MM.1S (cell line): ENCODE measurements at regions not wholly inside any gene's neighbourhood (a gene's known extent, or its start where the extent isn't known, plus 50 kb on each side); places are given as distances from the start of the nearest gene placed in this dataset.

Experiments used
- DNase-seq: peaks from one replicate; pipeline ENCODE4 v3.0.0-alpha.2; 2015
- H2AFZ ChIP-seq: fragments of 300-600 bp; sonication (generic); 2 replicates; pipeline ENCODE4 v1.6.0; 2016; ENCODE audit warnings: antibody characterized with exemption, low read length
- H3F3A ChIP-seq: fragments of 300-600 bp; sonication (generic); 2 replicates; pipeline ENCODE4 v1.6.1; 2016; ENCODE audit warnings: mild to moderate bottlenecking, antibody characterized with exemption, low read length, moderate library complexity, mixed read lengths; ENCODE audit not compliant: insufficient read depth
- H3K27ac ChIP-seq: fragments of 300-600 bp; sonication (generic); 2 replicates; pipeline ENCODE4 v1.5.1; 2016; ENCODE audit warnings: mild to moderate bottlenecking, low read length
- H3K27me3 ChIP-seq: fragments of 300-600 bp; sonication (generic); replicated peaks from 2 replicates; pipeline ENCODE4 v1.6.0; 2016; ENCODE audit warnings: low read length; ENCODE audit not compliant: insufficient read depth
- H3K36me3 ChIP-seq: fragments of 300-600 bp; sonication (generic); replicated peaks from 2 replicates; pipeline ENCODE4 v1.6.1; 2016; ENCODE audit warnings: mild to moderate bottlenecking, low read length, mixed read lengths; ENCODE audit not compliant: insufficient read depth
- H3K4me1 ChIP-seq: fragments of 300-600 bp; sonication (generic); 2 replicates; pipeline ENCODE4 v1.6.1; 2016; ENCODE audit warnings: low read length, mixed read lengths
- H3K4me2 ChIP-seq: fragments of 300-600 bp; sonication (generic); 2 replicates; pipeline ENCODE4 v1.6.0; 2016; ENCODE audit warnings: low read depth, low read length
- H3K4me3 ChIP-seq: fragments of 300-600 bp; sonication (generic); 2 replicates; pipeline ENCODE4 v1.5.1; 2016; ENCODE audit warnings: low read length, mixed read lengths
- H3K79me2 ChIP-seq: fragments of 300-600 bp; sonication (generic); 2 replicates; pipeline ENCODE4 v1.6.1; 2016; ENCODE audit warnings: mixed run types, low read length, mixed read lengths
- H3K9ac ChIP-seq: fragments of 300-600 bp; sonication (generic); 2 replicates; pipeline ENCODE4 v1.6.1; 2016; ENCODE audit warnings: low read length, mixed read lengths
- H3K9me2 ChIP-seq: fragments of 300-600 bp; sonication (generic); replicated peaks from 2 replicates; pipeline ENCODE4 v1.6.1; 2016; ENCODE audit warnings: mild to moderate bottlenecking, low read length, mixed read lengths; ENCODE audit not compliant: insufficient read depth
- H3K9me3 ChIP-seq: fragments of 300-600 bp; sonication (generic); replicated peaks from 2 replicates; pipeline ENCODE4 v1.6.1; 2016; ENCODE audit warnings: mild to moderate bottlenecking, low read length, mixed read lengths; ENCODE audit not compliant: insufficient read depth
- H4K20me1 ChIP-seq: fragments of 300-600 bp; sonication (generic); 2 replicates; pipeline ENCODE4 v1.6.1; 2016; ENCODE audit warnings: mild to moderate bottlenecking, low read length, moderate library complexity, mixed read lengths; ENCODE audit not compliant: insufficient read depth
- CTCF ChIP-seq: fragments of 300-600 bp; sonication (generic); IDR thresholded peaks from 2 replicates; pipeline ENCODE4 v1.5.1; 2016; ENCODE audit warnings: antibody characterized with exemption, low read length, mixed read lengths
- EZH2 ChIP-seq: fragments of 300-600 bp; sonication (generic); optimal IDR thresholded peaks from 2 replicates; pipeline ENCODE3; 2017; ENCODE audit warnings: low read depth, mild to moderate bottlenecking, antibody characterized with exemption, low read length, mixed read lengths
- EZH2phosphoT487 ChIP-seq: fragments of 300-600 bp; sonication (generic); IDR thresholded peaks from 2 replicates; pipeline ENCODE4 v1.6.1; 2018; ENCODE audit warnings: antibody characterized with exemption, low read length

DNA sequence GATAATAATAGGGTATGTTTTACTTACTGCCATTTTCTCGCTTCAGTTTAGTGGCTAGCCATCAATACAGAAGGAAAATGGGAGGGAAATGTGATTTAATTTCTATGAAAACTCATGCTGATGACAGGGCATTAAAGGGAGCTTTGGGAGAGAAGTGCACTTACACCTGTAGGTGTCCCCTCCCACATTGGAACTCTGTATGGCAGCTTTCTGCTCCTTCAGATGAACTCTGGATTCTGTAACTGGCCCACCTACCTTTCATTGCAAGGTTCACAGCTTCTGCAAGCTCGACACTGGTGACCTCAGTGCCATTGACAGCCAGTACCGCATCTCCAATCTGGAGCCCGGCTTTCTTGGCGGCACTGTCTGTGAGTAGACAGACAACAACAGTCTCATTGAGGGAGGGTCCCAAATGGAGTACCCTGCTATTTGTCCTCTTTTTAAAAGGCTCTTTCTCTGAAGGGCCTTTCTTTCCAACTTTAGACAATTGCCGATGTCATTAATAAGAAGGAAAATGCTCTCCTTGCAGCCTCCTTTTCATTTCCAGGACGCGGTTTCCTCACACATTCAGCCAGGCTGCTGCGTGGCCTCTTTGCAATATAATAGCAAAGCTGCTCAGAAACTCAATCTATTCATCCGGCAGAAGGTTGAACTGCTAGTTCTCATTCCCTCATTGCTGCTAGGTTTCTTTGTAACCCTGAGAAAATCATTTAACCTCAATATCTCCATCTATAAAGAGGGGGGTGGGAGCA, 63.6 kb downstream of the NUDT12 start:
- H3K9me3 ChIP-seq: no peaks in the 10 kb centered on the region
- no peaks in the 10 kb centered on the region for H3K27me3 ChIP-seq
- no peak for TF ChIP-seq EZH2
- TF ChIP-seq EZH2phosphoT487: no peak
- TF ChIP-seq CTCF: no peak
- H3K4me2 ChIP-seq: no peak overlapping the region
- no peaks in the 10 kb centered on the region for H3K79me2 ChIP-seq
- no peak overlapping the region for H3K9ac ChIP-seq
- no peaks in the 10 kb centered on the region for H3K9me2 ChIP-seq
- no peak overlapping the region for H3K27ac ChIP-seq
- no peak for DNase-seq
- no peak overlapping the region for H2AFZ ChIP-seq
- no peaks in the 10 kb centered on the region for H3K36me3 ChIP-seq
- H3F3A ChIP-seq: no peaks in the 10 kb centered on the region
- no peaks in the 10 kb centered on the region for H3K4me1 ChIP-seq
- H4K20me1 ChIP-seq: no peaks in the 10 kb centered on the region
- H3K4me3 ChIP-seq: no peak overlapping the region

GRCh38 chr5:103498211-103498610, 64.4 kb downstream of the NUDT12 start:
- no peaks in the 10 kb centered on the region; the same call in 1 of the 2 replicates for H3K36me3 ChIP-seq
- no peaks in the 10 kb centered on the region for H3K79me2 ChIP-seq
- no peak overlapping the region for H3K9ac ChIP-seq
- H3K9me3 ChIP-seq: no peaks in the 10 kb centered on the region
- no peaks in the 10 kb centered on the region for H3K9me2 ChIP-seq
- no peaks in the 10 kb centered on the region for H4K20me1 ChIP-seq
- H3K27me3 ChIP-seq: no peaks in the 10 kb centered on the region
- no peak for DNase-seq
- no peak overlapping the region for H3K4me2 ChIP-seq
- no peak overlapping the region for H3K4me3 ChIP-seq
- no peaks in the 10 kb centered on the region for H3K4me1 ChIP-seq
- no peak overlapping the region for H3K27ac ChIP-seq
- no peaks in the 10 kb centered on the region for H3F3A ChIP-seq
- no peak overlapping the region for H2AFZ ChIP-seq
- TF ChIP-seq CTCF: no peak

DNA sequence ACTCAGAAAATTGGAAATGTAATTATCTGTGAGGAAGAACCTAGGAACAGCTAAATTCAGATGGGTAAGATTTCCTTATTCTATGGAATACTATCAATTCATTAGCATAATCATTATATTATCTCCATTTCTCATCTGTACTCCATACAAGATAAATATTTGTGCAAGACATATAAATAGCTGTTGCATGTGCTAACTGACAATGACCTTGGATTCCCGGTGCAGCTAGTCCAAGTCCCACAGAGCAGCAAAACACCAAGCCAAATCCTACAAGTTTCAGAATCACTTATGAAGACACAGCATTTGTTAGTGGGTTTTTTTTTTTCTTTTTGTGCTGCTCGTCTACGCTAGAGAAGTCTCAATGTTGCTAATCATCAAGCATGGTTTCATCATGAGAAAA, 64.8 kb downstream of the NUDT12 start:
- H3K9ac ChIP-seq: no peak overlapping the region
- DNase-seq: no peak
- no peaks in the 10 kb centered on the region; the same call in 1 of the 2 replicates for H3K36me3 ChIP-seq
- H2AFZ ChIP-seq: no peak overlapping the region
- H3K9me3 ChIP-seq: no peaks in the 10 kb centered on the region
- no peaks in the 10 kb centered on the region for H3F3A ChIP-seq
- H4K20me1 ChIP-seq: no peaks in the 10 kb centered on the region
- no peaks in the 10 kb centered on the region for H3K27me3 ChIP-seq
- H3K9me2 ChIP-seq: no peaks in the 10 kb centered on the region
- no peaks in the 10 kb centered on the region for H3K4me1 ChIP-seq
- no peak overlapping the region for H3K27ac ChIP-seq
- no peak for TF ChIP-seq EZH2
- TF ChIP-seq CTCF: no peak
- no peak for TF ChIP-seq EZH2phosphoT487
- H3K4me2 ChIP-seq: no peak overlapping the region
- H3K4me3 ChIP-seq: no peak overlapping the region
- no peaks in the 10 kb centered on the region for H3K79me2 ChIP-seq
